Naive thymus-derived CD8-positive, alpha-beta T cell (primary cell): ENCODE measurements at regions not wholly inside any gene's neighbourhood (a gene's known extent, or its start where the extent isn't known, plus 50 kb on each side); places are given as distances from the start of the nearest gene placed in this dataset.
A peak's percentile ranks its signal among the peaks of the same experiment; 100 is the strongest.

Experiments used
- ATAC-seq, 2 donors: fragments of 150-1000 bp; cut with Tn5 transposase in 1 of 2; sonication (Bioruptor Pico), chemical (Tn5 transposase) in 1 of 2; 1 replicate in 1 of 2; 2 replicates in 1 of 2; pipeline ENCODE4 v1.10.0; 2021; ENCODE audit warnings: mild to moderate bottlenecking in 2 of 2, moderate library complexity in 2 of 2
- POLR2A ChIA-PET: fragments of 350-600 bp; sonication (Branson Sonifier 250); formaldehyde crosslinking; loops from one replicate; lab custom pipeline; 2021; ENCODE audit warnings: antibody characterized with exemption; lab: Charles Lee
- DNase-seq, 10 donors: peaks; one replicate each; pipeline versions ENCODE4 v3.0.0 to v3.0.0-alpha.2; 2020 to 2022
- H3K27ac Mint-ChIP-seq, 10 donors: one replicate each; pipeline ENCODE4 v1.8.0; 2020 to 2022; ENCODE audit warnings: mild to moderate bottlenecking in 10 of 10, mixed read lengths in 10 of 10, moderate library complexity in 4 of 10, inconsistent platforms in 1 of 10
- H3K27me3 Mint-ChIP-seq, 5 donors: one replicate each; pipeline ENCODE4 v1.8.0; 2021 to 2022; ENCODE audit warnings: mixed read lengths in 5 of 5
- H3K36me3 Mint-ChIP-seq, 3 donors: one replicate each; pipeline ENCODE4 v1.8.0; 2020 to 2022; ENCODE audit warnings: mixed read lengths in 3 of 3, mild to moderate bottlenecking in 2 of 3, inconsistent platforms in 1 of 3
- H3K4me1 Mint-ChIP-seq, 4 donors: one replicate each; pipeline ENCODE4 v1.8.0; 2021 to 2022; ENCODE audit warnings: mixed read lengths in 4 of 4
- H3K4me3 Mint-ChIP-seq, 10 donors: one replicate each; pipeline ENCODE4 v1.8.0; 2020 to 2022; ENCODE audit warnings: mild to moderate bottlenecking in 10 of 10, mixed read lengths in 10 of 10, moderate library complexity in 6 of 10, inconsistent platforms in 1 of 10
- H3K9me3 Mint-ChIP-seq, 9 donors: one replicate each; pipeline ENCODE4 v1.8.0; 2020 to 2022; ENCODE audit warnings: mixed read lengths in 9 of 9, mild to moderate bottlenecking in 3 of 9, inconsistent platforms in 1 of 9, moderate library complexity in 1 of 9

DNA sequence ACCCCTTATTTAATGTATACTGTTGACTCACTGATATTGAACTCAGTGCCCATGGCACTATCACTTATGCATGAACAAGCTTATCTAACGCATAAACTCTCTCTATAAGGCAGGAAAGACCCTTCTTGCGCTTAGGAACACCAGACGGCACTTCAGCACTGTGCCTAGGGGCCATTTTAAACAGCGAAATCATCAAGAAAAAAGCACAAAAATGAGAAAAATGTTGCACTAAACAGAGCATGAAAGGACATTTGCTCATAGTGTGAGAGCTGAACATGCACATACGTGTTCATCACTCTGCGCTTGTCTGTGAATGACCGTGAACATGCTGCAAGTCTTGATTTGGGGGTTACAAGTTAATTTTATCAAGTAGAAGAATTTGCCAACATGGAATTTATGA lies 109.6 kb downstream of the WDR11 start:
- ATAC-seq (no peak), DNase-seq (no peak)
- H3K36me3 Mint-ChIP-seq, result no peaks in the 10 kb centered on the region
- POLR2A ChIA-PET, result no interaction called here
- H3K4me1 Mint-ChIP-seq, result no peaks in the 10 kb centered on the region
- H3K4me3 Mint-ChIP-seq, result no peak overlapping the region
- peaks cover 0 to 16% (median 8%) of the 10 kb centered on the region in 5 donors for H3K27me3 Mint-ChIP-seq
- no peak overlapping the region for H3K27ac Mint-ChIP-seq
- peaks cover 0 to 2% (median 0%) of the 10 kb centered on the region in 9 donors for H3K9me3 Mint-ChIP-seq

DNA sequence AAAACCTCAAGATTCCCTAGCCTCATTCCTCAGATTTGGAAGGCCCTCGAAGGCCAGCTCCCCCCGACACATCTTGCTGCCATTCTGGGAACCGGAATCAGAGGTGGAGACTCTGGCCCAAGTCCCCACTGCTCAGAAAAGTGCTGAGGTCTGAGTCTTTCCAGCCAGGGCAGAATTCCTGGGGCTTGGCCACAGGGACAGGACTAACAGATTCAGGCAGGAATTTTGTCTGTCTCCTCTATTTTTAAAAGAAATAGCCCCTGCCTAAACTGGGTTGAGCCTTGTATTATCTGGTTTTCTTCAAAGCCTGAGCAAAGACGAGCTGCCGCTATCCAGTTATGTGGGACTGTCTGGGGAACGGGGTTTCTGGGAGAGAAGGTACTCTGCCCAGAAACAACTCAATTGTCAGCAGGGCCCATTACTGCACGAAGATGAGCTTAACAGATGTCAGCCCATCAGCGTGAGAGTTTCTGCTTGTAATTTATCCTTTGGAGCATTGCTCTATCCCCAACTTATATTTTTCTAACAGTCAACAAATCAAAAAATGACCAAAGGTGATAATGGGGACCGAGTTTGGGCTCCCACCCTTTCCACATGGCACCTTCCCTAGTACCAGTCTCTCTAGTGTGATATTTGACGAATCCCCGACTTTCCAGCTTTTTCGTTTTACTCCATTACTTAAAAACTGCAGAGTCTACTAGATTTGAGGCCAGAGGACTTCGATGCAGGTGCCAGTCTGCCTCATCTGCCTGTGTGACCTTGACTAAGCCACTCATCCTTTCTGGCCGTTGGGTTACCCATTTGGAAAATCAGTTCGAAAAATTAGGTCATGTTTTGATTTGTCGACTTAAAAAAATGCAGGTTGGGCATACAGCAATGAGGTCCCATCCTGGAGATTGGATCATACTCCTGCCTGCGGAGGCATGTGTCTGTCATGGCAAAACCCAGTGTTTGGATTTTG lies 110.9 kb downstream of the WDR11 start:
- ATAC-seq, result no peak
- Mint-ChIP-seq H3K4me1 (no peaks in the 10 kb centered on the region), H3K36me3 (no peaks in the 10 kb centered on the region), H3K9me3 (no peaks in the 10 kb centered on the region), H3K4me3 (no peak overlapping the region), H3K27me3 (peaks cover under 1 to 17% (median 4%) of the 10 kb centered on the region in 5 donors), H3K27ac (no peak overlapping the region)
- POLR2A ChIA-PET, result no interaction called here
- no peak for DNase-seq

DNA sequence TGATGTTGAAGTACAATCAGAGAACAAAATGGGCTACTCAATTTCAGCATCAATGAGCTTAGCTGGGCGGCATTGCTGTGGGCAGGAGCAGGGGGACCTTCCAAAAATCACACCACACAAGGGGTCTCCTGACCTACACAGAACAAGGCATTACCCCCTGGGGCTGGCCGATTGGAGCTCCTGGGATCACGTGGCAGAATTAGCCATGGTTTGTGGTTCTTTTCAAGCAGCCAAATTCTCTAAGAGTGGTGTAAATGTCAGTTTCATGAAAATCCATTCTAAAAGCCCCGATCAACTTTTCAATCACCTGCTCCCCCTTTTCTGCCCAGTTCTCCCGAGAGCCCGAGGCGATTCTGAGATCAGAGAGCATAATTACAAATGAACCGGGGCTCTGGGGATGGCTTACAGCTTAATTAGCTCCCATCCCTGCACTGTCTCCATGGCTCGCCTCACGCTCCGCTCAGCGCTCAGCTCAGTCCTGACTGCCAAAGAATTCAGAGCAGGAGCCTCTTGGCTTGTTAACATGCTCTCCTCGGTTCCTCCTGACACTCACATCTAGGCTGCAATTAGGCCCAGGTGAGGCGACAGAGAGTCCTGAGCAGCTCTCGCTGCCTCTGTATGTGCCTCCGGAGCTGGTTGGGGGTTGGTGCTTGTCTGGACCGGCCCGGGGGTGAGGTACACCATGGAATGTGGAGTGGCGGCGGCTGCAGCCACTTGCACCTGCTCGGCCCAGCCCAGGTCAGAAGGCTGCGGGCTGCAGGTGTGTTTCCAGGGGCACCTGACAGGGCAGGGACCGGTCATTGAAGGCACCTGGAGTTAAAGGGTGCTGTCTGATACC lies 111.8 kb downstream of the WDR11 start:
- POLR2A ChIA-PET, result no interaction called here
- Mint-ChIP-seq H3K4me3 (no peak overlapping the region), H3K36me3 (no peaks in the 10 kb centered on the region), H3K9me3 (no peaks in the 10 kb centered on the region), H3K27me3 (peaks cover 3 to 26% (median 7%) of the 10 kb centered on the region in 5 donors), H3K27ac (no peak overlapping the region), H3K4me1 (no peaks in the 10 kb centered on the region)
- no peak for DNase-seq
- ATAC-seq, result no peak

DNA sequence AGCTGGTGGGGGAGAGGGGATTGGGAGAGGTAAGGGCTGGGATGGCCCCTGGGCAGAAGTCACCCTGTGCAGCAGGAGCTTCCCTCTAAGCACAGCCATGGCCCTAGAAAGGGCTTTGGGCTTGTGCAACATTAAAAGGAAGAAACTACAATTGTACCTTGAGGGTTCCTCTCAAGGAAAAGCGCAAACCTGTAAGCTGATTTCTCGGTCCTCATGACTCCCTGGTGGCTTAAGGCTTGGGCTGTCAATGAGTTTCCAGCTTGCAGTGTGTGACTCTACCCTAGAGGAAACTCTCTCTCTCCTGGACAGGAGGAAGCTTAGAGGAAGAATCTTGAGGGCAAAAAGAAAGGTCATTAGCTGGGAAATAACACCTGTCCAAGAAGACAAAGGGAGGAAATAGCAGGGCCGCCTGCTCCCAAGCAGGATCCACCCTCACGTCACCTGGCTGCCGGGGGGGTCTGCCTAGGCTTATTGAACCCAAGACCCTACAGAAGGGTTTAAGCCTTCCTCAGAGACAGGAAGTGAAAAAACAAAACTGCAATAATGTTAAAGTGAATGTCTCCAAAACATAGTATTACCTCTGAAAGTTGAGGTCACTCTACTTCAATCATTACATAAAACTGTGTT lies 112.5 kb downstream of the WDR11 start:
- Mint-ChIP-seq H3K4me1 (no peaks in the 10 kb centered on the region), H3K27me3 (peaks cover 3 to 31% (median 7%) of the 10 kb centered on the region in 5 donors), H3K27ac (peak overlapping the region in 1 of 10 donors; percentile 48), H3K4me3 (no peak overlapping the region), H3K9me3 (no peaks in the 10 kb centered on the region), H3K36me3 (no peaks in the 10 kb centered on the region)
- ATAC-seq (no peak), DNase-seq (no peak)
- POLR2A ChIA-PET, result no interaction called here

DNA sequence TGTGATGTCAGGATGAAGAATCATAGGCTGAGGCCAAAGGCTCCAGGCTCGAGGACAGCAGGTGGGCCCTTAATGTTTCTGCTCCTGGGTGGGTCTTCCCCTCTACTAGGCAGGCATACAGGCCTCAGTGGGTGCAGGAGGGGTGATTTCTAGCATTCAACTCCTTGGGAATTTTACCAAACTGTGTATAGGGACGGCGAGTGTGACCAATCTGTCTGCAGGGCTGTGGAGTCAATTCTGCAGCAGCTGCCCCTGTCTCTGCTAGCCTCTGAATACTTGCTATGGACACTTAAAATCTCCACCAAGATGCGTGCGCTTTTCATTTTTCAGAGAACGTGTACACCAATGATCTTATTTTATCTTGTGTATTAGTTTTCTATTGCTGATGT lies 115.5 kb downstream of the WDR11 start:
- Mint-ChIP-seq H3K27me3 (peaks cover 5 to 42% (median 16%) of the 10 kb centered on the region in 5 donors), H3K27ac (no peak overlapping the region), H3K36me3 (peaks cover 0 to 3% (median 0%) of the 10 kb centered on the region in 3 donors), H3K9me3 (peaks cover 0 to 8% (median 0%) of the 10 kb centered on the region in 9 donors), H3K4me3 (no peak overlapping the region), H3K4me1 (no peaks in the 10 kb centered on the region)
- POLR2A ChIA-PET, result interaction anchor here (0.7 kb wide), 1 partner anchor 1285 kb away, joined by 3 read pairs; no protein-coding TSS in a partner anchor
- no peak for DNase-seq
- no peak for ATAC-seq

DNA sequence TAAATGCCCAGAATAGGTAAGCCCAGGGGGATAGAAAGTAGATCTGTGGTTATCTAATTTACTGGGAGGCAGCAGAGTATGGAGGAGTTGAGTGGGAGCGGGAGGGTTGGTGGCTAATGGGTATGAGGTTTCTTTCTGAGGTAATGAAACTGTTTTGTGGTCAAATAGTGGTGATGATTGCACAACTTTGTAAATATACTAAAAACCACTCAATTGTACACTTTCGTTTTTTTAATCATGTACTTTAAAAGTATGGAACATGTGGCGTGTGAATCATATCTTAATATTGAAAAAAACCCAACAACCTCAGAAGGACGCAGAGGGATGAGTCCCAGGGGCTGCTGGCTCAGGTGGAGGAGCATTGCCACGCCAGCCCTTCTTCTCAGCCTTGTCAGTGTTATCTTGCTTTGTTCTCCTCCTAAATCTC lies 118.1 kb downstream of the WDR11 start:
- Mint-ChIP-seq H3K4me1 (no peaks in the 10 kb centered on the region), H3K27me3 (peaks cover 3 to 55% (median 20%) of the 10 kb centered on the region in 5 donors), H3K27ac (no peak overlapping the region), H3K9me3 (peaks cover 0 to 14% (median 3%) of the 10 kb centered on the region in 9 donors), H3K4me3 (no peak overlapping the region), H3K36me3 (peaks cover 0 to 3% (median 0%) of the 10 kb centered on the region in 3 donors)
- DNase-seq (no peak), ATAC-seq (no peak)
- POLR2A ChIA-PET, result no interaction called here

DNA sequence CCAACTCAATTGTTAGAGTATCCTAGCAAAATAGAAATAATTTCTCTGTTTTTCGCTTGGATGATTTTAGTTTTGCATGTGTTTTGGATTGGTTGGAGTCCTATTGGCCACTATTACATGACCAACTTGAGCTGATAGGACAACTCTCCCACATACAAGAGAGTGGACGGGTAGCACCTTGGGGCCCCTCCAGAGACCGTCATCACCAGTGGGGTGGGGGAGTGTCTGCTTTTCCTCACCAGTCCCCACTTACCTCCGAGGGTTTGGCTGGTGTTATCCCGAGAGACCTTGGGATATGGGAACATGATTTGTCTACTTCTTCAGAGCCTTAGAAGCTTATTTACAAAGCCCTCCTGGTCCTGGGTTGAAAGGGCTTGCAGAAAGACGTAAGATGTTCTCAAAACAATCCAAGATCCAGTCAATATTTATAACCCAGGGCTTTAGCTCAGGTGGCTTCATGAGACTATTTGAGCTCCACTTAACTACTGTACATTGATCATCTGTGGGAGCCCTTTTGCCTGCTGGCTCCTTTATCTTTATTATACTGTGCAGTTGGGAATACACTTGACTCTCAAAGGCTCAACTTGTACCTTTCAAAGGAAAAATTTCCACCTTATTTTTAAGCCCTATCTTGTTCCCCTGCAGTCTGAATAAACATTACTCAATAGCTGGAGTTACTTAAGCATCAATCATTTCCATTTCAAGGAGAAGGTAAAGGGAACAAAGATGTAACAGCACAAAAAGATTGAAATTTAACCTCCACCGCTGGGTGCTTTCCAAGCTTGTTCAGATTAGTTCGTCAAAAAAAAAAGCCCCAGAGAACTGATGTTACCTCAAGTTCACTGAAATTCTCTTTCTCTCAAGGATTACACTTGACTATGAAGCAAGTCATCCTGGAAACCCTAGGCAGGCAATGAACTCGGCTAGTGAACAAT lies 119.7 kb downstream of the WDR11 start:
- Mint-ChIP-seq H3K4me3 (no peak overlapping the region), H3K27ac (no peak overlapping the region), H3K9me3 (peaks cover 0 to 28% (median 5%) of the 10 kb centered on the region in 9 donors), H3K27me3 (peaks cover 9 to 61% (median 27%) of the 10 kb centered on the region in 5 donors), H3K4me1 (peaks cover 0 to under 1% (median 0%) of the 10 kb centered on the region in 4 donors), H3K36me3 (peaks cover 0 to 3% (median 0%) of the 10 kb centered on the region in 3 donors)
- no peak for ATAC-seq
- POLR2A ChIA-PET, result no interaction called here
- DNase-seq, result no peak

DNA sequence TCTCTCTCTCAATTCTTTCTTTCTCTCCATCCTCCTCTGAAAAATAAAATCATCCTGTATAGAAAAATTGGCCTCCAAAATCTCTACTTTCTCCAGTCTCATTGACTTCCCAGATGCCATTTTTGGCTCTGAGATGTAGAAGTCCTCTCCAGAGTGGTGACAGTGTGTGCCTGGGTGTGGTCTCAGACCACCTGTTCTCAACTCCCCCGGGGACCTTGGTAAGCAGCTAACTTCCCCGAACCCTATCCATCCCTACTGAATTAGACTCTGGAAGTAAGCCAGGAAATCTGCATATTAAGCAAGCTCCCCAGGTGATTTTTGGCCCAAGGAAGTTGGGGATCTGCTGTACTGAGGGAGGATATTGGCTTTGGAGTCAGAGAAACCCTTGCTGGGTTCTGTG lies 120.5 kb downstream of the WDR11 start:
- ATAC-seq, result no peak
- no peak for DNase-seq
- no peak overlapping the region for H3K4me3 Mint-ChIP-seq
- H3K9me3 Mint-ChIP-seq, result peaks cover 0 to 30% (median 5%) of the 10 kb centered on the region in 9 donors
- H3K36me3 Mint-ChIP-seq, result peaks cover 0 to 3% (median 0%) of the 10 kb centered on the region in 3 donors
- H3K27me3 Mint-ChIP-seq, result peaks cover 14 to 69% (median 34%) of the 10 kb centered on the region in 5 donors
- POLR2A ChIA-PET, result no interaction called here
- H3K27ac Mint-ChIP-seq, result no peak overlapping the region
- peaks cover 0 to 2% (median 0%) of the 10 kb centered on the region in 4 donors for H3K4me1 Mint-ChIP-seq

DNA sequence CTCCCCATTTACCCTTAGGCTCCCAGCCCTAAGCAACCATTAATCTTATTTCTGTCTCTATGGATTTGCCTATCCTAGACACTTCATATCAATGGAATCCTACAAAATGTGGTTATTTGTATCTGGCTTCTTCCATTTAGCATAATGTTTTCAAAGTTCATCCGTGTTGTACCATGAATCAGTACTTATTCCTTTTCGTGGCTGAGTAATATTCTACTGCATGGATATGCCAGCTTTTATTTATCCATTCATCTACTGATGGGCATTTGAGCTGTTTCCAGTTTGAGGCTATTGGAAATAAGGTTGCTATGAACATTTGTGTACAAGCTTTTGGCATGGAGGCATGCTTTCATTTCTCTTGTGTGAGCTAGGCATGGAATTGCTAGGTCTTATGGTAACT lies 121.1 kb downstream of the WDR11 start:
- ATAC-seq (no peak), DNase-seq (no peak)
- Mint-ChIP-seq H3K27ac (no peak overlapping the region), H3K9me3 (peaks cover 0 to 30% (median 5%) of the 10 kb centered on the region in 9 donors), H3K27me3 (peaks cover 16 to 73% (median 32%) of the 10 kb centered on the region in 5 donors), H3K4me1 (peaks cover 0 to 2% (median 0%) of the 10 kb centered on the region in 4 donors), H3K36me3 (peaks cover 0 to 3% (median 0%) of the 10 kb centered on the region in 3 donors), H3K4me3 (no peak overlapping the region)
- POLR2A ChIA-PET, result no interaction called here

DNA sequence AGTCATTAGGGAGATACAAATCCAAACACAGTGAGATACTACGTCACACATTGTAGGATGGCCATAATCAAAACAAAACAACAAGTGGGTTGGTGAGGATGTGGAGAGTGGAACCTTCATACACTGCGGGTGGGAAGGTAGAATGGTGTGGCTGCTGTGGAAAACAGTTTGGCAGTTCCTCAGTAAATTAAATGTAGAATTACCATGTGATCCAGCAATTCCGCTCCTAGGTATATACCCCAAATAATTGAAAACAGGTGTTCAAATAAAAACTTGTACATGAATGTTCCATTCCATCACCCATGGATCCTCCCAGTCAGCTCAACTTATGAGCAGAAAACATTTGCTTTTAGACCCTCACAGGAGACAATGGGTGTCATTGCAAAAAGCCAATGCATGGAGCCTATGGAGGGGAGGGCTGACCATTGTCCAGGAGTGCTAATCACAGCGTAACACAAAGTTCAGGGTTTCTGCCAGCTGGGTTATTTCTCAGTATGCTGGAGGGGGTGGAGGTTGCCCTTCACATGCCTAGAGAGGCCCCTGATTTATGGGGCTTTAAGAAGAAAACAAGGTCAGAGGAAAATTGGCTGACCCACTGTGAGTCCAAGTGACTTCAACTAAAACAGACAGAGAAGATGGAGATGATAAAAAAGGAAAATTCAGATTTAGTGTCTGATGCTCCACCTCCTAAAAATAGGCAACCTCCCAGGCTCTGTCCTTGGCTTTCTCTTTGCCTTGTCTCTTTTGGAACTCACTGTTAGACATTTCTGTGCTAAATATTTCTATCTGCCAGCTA lies 124.1 kb downstream of the WDR11 start:
- no peak for DNase-seq
- peaks cover 0 to 8% (median 2%) of the 10 kb centered on the region in 4 donors for H3K4me1 Mint-ChIP-seq
- H3K36me3 Mint-ChIP-seq, result peaks cover 0 to 4% (median 0%) of the 10 kb centered on the region in 3 donors
- H3K9me3 Mint-ChIP-seq, result peaks cover 0 to 22% (median 4%) of the 10 kb centered on the region in 9 donors
- POLR2A ChIA-PET, result no interaction called here
- H3K27me3 Mint-ChIP-seq, result peaks cover 35 to 66% (median 42%) of the 10 kb centered on the region in 5 donors
- peak overlapping the region in 1 of 10 donors; percentile 11 for H3K4me3 Mint-ChIP-seq
- H3K27ac Mint-ChIP-seq, result peak overlapping the region in 1 of 10 donors; percentile 31
- ATAC-seq, result no peak

DNA sequence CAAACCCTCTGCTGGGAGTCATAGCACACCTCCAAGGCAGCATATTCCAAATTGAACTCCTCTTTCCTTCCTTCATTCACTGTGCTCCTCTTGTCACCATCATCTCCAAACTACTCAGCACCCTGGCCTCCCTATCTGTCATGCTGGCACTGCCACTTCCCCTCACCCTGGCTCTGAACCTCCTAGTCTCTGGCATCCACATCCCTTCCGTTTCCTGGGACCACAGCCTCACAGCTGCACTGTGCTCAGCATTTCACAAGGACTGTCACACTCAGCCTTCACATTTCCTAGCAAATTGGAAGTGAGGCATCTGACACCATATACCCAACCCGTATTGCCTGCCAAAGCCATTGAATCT lies 124.7 kb downstream of the WDR11 start:
- no peak overlapping the region for H3K27ac Mint-ChIP-seq
- H3K36me3 Mint-ChIP-seq, result peaks cover 0 to 4% (median 0%) of the 10 kb centered on the region in 3 donors
- H3K4me3 Mint-ChIP-seq, result no peak overlapping the region
- peaks cover 0 to 22% (median 4%) of the 10 kb centered on the region in 9 donors for H3K9me3 Mint-ChIP-seq
- no peak for ATAC-seq
- POLR2A ChIA-PET, result no interaction called here
- H3K4me1 Mint-ChIP-seq, result peaks cover 0 to 8% (median 2%) of the 10 kb centered on the region in 4 donors
- peaks cover 38 to 72% (median 43%) of the 10 kb centered on the region in 5 donors for H3K27me3 Mint-ChIP-seq
- DNase-seq, result no peak
